A673 (cell line): ENCODE measurements at regions not wholly inside any gene's neighbourhood (a gene's known extent, or its start where the extent isn't known, plus 50 kb on each side); places are given as distances from the start of the nearest gene placed in this dataset.

Source experiments
- BruUV-seq: library from RNA; stranded (reverse); fragments of 400-500 nt; replicated peaks from 2 replicates; lab custom pipeline; 2021; lab: Mats Ljungman, UMichigan
- CTCF ChIA-PET: fragments of 300-600 bp; sonication (Branson Sonifier 250); formaldehyde crosslinking; loops from one replicate; lab custom pipeline; 2022; ENCODE audit warnings: antibody characterized with exemption; lab: Charles Lee
- POLR2A ChIA-PET: fragments of 300-600 bp; sonication (Branson Sonifier 250); formaldehyde crosslinking; loops from one replicate; lab custom pipeline; 2022; ENCODE audit warnings: antibody characterized with exemption; ENCODE audit not compliant: low non-redundant PET; lab: Charles Lee
- DNase-seq: peaks from one replicate; pipeline ENCODE4 v3.0.0-alpha.2; 2015; ENCODE audit warnings: low spot score
- H3K27ac ChIP-seq: fragments of 200-600 bp; sonication (generic); 2 replicates; pipeline ENCODE4 v1.5.1; 2016; ENCODE audit warnings: mixed run types, low read depth, mild to moderate bottlenecking, mixed read lengths, antibody characterized with exemption, low read length; ENCODE audit not compliant: poor library complexity, severe bottlenecking
- H3K27me3 ChIP-seq: fragments of 200-600 bp; sonication (generic); replicated peaks from 2 replicates; pipeline ENCODE4 v1.6.1; 2017; ENCODE audit warnings: mixed run types, low read depth, mild to moderate bottlenecking, mixed read lengths, antibody characterized with exemption, low read length; ENCODE audit not compliant: insufficient read depth, poor library complexity
- H3K36me3 ChIP-seq: fragments of 200-600 bp; sonication (generic); 2 replicates; pipeline ENCODE4 v1.6.1; 2016; ENCODE audit warnings: mixed run types, mild to moderate bottlenecking, mixed read lengths, antibody characterized with exemption, low read length; ENCODE audit not compliant: insufficient read depth, poor library complexity, severe bottlenecking
- H3K4me1 ChIP-seq: fragments of 200-600 bp; sonication (generic); 2 replicates; pipeline ENCODE4 v1.6.1; 2017; ENCODE audit warnings: mixed run types, mild to moderate bottlenecking, mixed read lengths, antibody characterized with exemption, low read length; ENCODE audit not compliant: insufficient read depth, poor library complexity, severe bottlenecking
- H3K4me3 ChIP-seq: fragments of 200-600 bp; sonication (generic); 2 replicates; pipeline ENCODE4 v1.5.1; 2016; ENCODE audit warnings: low read depth, mixed run types, mild to moderate bottlenecking, mixed read lengths, low read length; ENCODE audit not compliant: poor library complexity, severe bottlenecking
- H3K9me3 ChIP-seq: fragments of 200-600 bp; sonication (generic); 2 replicates; pipeline ENCODE4 v1.6.1; 2016; ENCODE audit warnings: mixed run types, low read depth, mild to moderate bottlenecking, mixed read lengths, antibody characterized with exemption, low read length; ENCODE audit not compliant: poor library complexity, severe bottlenecking
- EZH2 ChIP-seq: fragments of 200-600 bp; sonication (generic); IDR thresholded peaks from 2 replicates; pipeline ENCODE4 v1.6.1; 2017; ENCODE audit warnings: borderline replicate concordance, low read depth, mild to moderate bottlenecking, mixed read lengths, antibody characterized with exemption, low read length; ENCODE audit not compliant: poor library complexity, severe bottlenecking
- intact Hi-C: fragments of 100-400 bp; cut with micrococcal nuclease; formaldehyde crosslinking; loops from one replicate; pipeline ENCODE4 v1.10.0; 2022; ENCODE audit not compliant: unreplicated experiment
- TF ChIP-seq, protein P1 (sequence below): fragments of 300-800, 200-600 bp; sonication (generic); conservative IDR thresholded peaks from 2 replicates; pipeline ENCODE4 v1.5.1; 2017; ENCODE audit warnings: low read depth, mild to moderate bottlenecking, antibody characterized with exemption, low read length, moderate library complexity, mixed read lengths

DNA sequence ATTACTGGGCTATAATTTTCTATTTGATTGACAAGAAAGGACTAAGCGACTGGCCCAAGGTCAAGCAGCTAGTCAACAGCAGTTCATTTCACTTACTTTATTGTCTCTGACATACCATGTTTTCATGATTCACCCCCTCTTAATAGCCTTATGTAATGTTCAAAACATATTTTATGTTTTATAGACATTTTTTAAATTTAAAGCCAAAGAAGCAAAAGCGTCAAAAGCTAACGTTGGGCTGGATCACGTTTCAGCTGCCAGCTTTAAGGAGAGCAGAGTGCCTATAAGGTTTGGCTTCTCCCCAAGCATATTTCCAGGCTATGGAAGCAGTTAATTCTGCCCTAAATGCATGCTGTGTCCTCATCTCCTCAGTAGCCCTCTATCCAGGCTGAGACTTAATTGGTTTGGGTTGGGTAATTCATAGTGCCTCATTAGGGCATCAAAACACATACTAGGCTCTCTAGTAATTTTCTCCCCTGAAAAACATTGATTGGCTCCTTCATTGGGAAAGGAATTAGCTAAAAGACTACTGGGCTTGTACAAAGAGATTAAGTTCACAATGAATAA lies 94.8 kb upstream of the CREB1 start:
- Histone ChIP-seq H3K36me3 (no peaks in the 10 kb centered on the region), H3K4me3 (no peak overlapping the region), H3K4me1 (no peaks in the 10 kb centered on the region), H3K27ac (no peak overlapping the region), H3K27me3 (no peaks in the 10 kb centered on the region), H3K9me3 (no peaks in the 10 kb centered on the region)
- POLR2A ChIA-PET = no interaction called here
- no TSS peak for BruUV-seq
- intact Hi-C loops = no loop called here
- CTCF ChIA-PET = no interaction called here
- TF ChIP-seq, protein P1, sequence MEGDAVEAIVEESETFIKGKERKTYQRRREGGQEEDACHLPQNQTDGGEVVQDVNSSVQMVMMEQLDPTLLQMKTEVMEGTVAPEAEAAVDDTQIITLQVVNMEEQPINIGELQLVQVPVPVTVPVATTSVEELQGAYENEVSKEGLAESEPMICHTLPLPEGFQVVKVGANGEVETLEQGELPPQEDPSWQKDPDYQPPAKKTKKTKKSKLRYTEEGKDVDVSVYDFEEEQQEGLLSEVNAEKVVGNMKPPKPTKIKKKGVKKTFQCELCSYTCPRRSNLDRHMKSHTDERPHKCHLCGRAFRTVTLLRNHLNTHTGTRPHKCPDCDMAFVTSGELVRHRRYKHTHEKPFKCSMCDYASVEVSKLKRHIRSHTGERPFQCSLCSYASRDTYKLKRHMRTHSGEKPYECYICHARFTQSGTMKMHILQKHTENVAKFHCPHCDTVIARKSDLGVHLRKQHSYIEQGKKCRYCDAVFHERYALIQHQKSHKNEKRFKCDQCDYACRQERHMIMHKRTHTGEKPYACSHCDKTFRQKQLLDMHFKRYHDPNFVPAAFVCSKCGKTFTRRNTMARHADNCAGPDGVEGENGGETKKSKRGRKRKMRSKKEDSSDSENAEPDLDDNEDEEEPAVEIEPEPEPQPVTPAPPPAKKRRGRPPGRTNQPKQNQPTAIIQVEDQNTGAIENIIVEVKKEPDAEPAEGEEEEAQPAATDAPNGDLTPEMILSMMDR = no peak
- no peak for TF ChIP-seq EZH2
- no peak for DNase-seq

DNA sequence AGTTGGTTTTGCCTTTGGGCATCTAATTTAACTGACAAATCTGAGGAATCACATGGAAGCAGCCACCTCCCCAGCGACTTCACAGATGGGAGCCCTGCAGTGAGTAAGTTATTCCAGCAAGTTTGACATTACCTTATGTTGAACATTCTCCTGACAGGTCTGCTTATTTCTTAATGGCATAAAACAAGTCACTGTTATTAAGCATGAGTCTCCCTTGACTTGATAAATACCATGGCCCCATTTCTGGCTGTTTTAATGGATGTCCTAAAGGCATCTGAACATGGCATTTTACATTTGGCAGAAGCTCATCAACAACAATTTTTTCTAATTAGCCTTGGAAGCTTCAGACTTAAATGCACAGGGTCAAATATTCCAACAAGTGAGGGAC lies 92.6 kb upstream of the CREB1 start:
- Histone ChIP-seq H3K27ac (no peak overlapping the region), H3K36me3 (no peaks in the 10 kb centered on the region), H3K9me3 (no peaks in the 10 kb centered on the region), H3K4me3 (no peak overlapping the region), H3K4me1 (no peaks in the 10 kb centered on the region), H3K27me3 (no peaks in the 10 kb centered on the region)
- no peak for DNase-seq
- BruUV-seq = no TSS peak
- POLR2A ChIA-PET = no interaction called here
- TF ChIP-seq EZH2 = no peak
- TF ChIP-seq, protein P1 = no peak
- intact Hi-C loops = no loop called here
- CTCF ChIA-PET = no interaction called here

DNA sequence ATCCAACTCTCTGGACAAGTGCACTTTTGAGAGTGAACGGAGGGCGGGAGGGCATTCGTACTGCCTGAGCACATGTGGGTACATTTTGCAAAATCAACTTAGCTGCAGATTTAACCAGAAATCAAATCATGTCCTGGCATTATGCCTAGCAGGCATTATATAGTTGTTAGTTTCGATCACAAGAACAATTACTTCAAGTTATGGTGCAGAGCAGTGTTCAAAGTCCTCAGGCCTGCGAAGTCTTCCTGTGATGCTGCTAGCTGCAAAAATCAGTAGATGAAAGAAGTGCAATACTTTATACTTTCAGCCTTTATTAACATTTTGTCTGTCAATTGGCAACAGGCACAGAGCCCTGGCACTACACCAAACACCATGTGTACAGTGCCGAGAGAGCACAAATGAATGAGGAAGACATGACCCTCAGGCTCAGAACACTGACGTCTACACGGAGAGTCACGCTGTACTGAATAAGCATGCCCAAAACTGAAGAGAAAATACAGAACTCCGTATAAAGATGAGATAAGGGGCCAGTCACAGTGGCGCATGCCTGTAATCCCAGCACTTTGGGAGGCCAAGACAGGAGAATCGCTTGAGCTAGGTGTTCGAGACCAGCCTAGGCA lies 92.1 kb upstream of the CREB1 start:
- DNase-seq = no peak
- Histone ChIP-seq H3K36me3 (no peaks in the 10 kb centered on the region), H3K9me3 (no peaks in the 10 kb centered on the region), H3K4me3 (no peak overlapping the region), H3K27me3 (no peaks in the 10 kb centered on the region), H3K27ac (no peak overlapping the region), H3K4me1 (no peaks in the 10 kb centered on the region)
- intact Hi-C loops = no loop called here
- POLR2A ChIA-PET = no interaction called here
- TF ChIP-seq, protein P1 = no peak
- no peak for TF ChIP-seq EZH2
- CTCF ChIA-PET = no interaction called here
- no TSS peak for BruUV-seq
